ENCODE measurements at regions not wholly inside any gene's neighbourhood (a gene's known extent, or its start where the extent isn't known, plus 50 kb on each side); places are given as distances from the start of the nearest gene placed in this dataset.

DNA sequence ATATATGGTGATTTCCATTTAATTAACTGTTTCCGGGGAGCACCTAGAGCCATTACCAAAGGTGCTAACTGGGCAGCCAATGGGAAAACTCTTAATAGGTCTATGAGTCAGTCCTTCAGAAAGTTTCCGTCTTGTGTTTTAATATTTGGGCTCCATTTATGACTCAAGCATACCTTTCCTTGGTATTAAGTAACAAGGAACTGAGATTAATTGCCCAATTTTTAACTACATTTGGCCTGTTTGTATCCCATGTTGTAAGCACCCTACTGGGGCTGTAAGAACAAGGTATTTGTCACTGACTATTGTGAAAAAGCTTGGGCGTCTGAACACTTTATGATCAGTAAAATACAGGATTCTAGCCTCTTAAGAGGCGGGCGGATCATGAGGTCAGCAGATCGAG is 62.8 kb upstream of the FOXN3 start:
- no peak for TF ChIP-seq CTCF (IDR thresholded peaks at IDR 0.05)
- no peak for TF ChIP-seq POLR2A (IDR thresholded peaks at IDR 0.05)
